ENCODE measurements at regions not wholly inside any gene's neighbourhood (a gene's known extent, or its start where the extent isn't known, plus 50 kb on each side); places are given as distances from the start of the nearest gene placed in this dataset.

DNA sequence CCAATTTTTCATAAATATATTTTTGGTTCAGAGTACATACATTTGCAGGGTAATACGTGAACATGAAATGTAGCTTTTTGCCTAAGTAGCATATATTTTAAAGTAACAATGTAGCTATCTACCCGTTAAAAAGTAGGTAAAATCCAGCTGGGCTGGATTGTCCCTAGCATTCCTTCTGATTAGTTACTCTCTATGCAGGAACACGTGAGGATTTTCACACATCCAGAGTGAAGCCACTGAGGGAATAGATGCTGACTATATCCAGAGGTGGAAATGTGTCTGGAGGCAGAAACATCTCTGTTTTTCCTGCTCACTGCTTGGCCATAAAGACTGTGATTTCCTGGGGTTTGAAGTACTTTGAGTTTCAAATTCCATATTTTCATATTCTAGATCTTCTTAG is 338.9 kb upstream of the KIAA1217 start:
- RAD21 ChIA-PET (ENCODE audit: unreplicated experiment) = interaction anchor here (0.9 kb wide), 1 partner anchor 607 kb away, joined by 3 read pairs; no protein-coding TSS in a partner anchor
- SMC1A ChIA-PET (ENCODE audit: uncharacterized antibody, unreplicated experiment) = no interaction called here
- Histone ChIP-seq H3K27me3 (replicated peaks in 1 of 2; ENCODE audit: control insufficient read depth in 2 of 2, insufficient read depth in 2 of 2, low read length in 1 of 2) (no peaks in the 10 kb centered on the region), H2AFZ (ENCODE audit: control insufficient read depth, low read depth, low read length) (no peak overlapping the region), H3K9me3 (replicated peaks; ENCODE audit: control insufficient read depth, insufficient read depth, low read length) (no peaks in the 10 kb centered on the region), H3K9ac (ENCODE audit: control insufficient read depth, insufficient read depth, low read length) (no peak overlapping the region), H3K4me3 (no peak overlapping the region), H3K4me2 (ENCODE audit: control insufficient read depth, insufficient read depth) (no peak overlapping the region), H3K36me3 (ENCODE audit: control insufficient read depth in 2 of 2, insufficient read depth in 2 of 2, low read length in 1 of 2) (no peaks in the 10 kb centered on the region), H3K27ac (ENCODE audit: control insufficient read depth, insufficient read depth) (no peak overlapping the region), H4K20me1 (ENCODE audit: control insufficient read depth, insufficient read depth) (no peaks in the 10 kb centered on the region), H3K4me1 (ENCODE audit: control insufficient read depth, insufficient read depth, low read length) (no peaks in the 10 kb centered on the region), H3K79me2 (ENCODE audit: control insufficient read depth, insufficient read depth, low read length) (no peaks in the 10 kb centered on the region)
- FAIRE-seq (no peak), ATAC-seq (no peak), DNase-seq (ENCODE audit: low read depth, low spot score) (no peak)
- intact Hi-C loops (cut with micrococcal nuclease; ENCODE audit: unreplicated experiment) = no loop called here
- in situ Hi-C loops (cut with MboI) = no loop called here
- CTCF ChIA-PET = no interaction called here
- POLR2A ChIA-PET = no interaction called here
- 11% methylated on average over 3 of the region's 3 CpGs for WGBS (ENCODE audit: insufficient coverage, insufficient replicate concordance, low lambda C conversion rate, missing lambda C conversion rate)
- TF ChIP-seq RAD21 (IDR thresholded peaks at IDR 0.05; ENCODE audit: insufficient read depth, low read depth, low read length) (no peak), TCF12 (IDR thresholded peaks at IDR 0.05; ENCODE audit: low read depth, low read length) (no peak), NR2C1 (IDR thresholded peaks at IDR 0.05) (no peak), SMARCA5 (IDR thresholded peaks at IDR 0.05) (no peak), KDM1A (IDR thresholded peaks at IDR 0.05; ENCODE audit: borderline replicate concordance) (no peak), RB1 (IDR thresholded peaks at IDR 0.05; ENCODE audit: borderline replicate concordance) (no peak), GABPA (IDR thresholded peaks at IDR 0.05; ENCODE audit: low read depth) (no peak), POLR2AphosphoS2 (IDR thresholded peaks at IDR 0.05; ENCODE audit: low read depth, low read length) (no peak), CBX3 (IDR thresholded peaks at IDR 0.05; ENCODE audit: borderline replicate concordance, low read depth) (no peak), MEF2A (IDR thresholded peaks at IDR 0.05; ENCODE audit: insufficient read depth, low read depth, low read length) (no peak), RBBP5 (conservative IDR thresholded peaks at IDR 0.05) (no peak), SMAD1 (IDR thresholded peaks at IDR 0.05; ENCODE audit: low read depth, partially characterized antibody) (no peak), CREB1 (IDR thresholded peaks at IDR 0.05; ENCODE audit: low read depth) (no peak), ZNF622 (IDR thresholded peaks at IDR 0.05) (no peak), PAX5 (IDR thresholded peaks at IDR 0.05; ENCODE audit: borderline replicate concordance, low read depth, low read length) (no peak)
- TF ChIP-seq, protein P1, sequence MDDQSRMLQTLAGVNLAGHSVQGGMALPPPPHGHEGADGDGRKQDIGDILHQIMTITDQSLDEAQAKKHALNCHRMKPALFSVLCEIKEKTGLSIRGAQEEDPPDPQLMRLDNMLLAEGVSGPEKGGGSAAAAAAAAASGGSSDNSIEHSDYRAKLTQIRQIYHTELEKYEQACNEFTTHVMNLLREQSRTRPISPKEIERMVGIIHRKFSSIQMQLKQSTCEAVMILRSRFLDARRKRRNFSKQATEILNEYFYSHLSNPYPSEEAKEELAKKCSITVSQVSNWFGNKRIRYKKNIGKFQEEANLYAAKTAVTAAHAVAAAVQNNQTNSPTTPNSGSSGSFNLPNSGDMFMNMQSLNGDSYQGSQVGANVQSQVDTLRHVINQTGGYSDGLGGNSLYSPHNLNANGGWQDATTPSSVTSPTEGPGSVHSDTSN (IDR thresholded peaks at IDR 0.05; ENCODE audit: insufficient replicate concordance, low read depth, low read length) = no peak
- TF ChIP-seq, protein P2, sequence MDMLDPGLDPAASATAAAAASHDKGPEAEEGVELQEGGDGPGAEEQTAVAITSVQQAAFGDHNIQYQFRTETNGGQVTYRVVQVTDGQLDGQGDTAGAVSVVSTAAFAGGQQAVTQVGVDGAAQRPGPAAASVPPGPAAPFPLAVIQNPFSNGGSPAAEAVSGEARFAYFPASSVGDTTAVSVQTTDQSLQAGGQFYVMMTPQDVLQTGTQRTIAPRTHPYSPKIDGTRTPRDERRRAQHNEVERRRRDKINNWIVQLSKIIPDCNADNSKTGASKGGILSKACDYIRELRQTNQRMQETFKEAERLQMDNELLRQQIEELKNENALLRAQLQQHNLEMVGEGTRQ (IDR thresholded peaks at IDR 0.05; ENCODE audit: borderline replicate concordance, low read depth, low read length) = no peak
- BruUV-seq (replicated peaks) = no TSS peak

Data from GM12878 (cell line).